ENCODE measurements at regions not wholly inside any gene's neighbourhood (a gene's known extent, or its start where the extent isn't known, plus 50 kb on each side); places are given as distances from the start of the nearest gene placed in this dataset.

GRCh38 chr11:24108609-24109008 is 388.2 kb upstream of the LUZP2 start:
- TF ChIP-seq CTCF (conservative IDR thresholded peaks at IDR 0.05) (no peak), ZFX (IDR thresholded peaks at IDR 0.05) (no peak)

Data from C4-2B (cell line).